ENCODE measurements at regions not wholly inside any gene's neighbourhood (a gene's known extent, or its start where the extent isn't known, plus 50 kb on each side); places are given as distances from the start of the nearest gene placed in this dataset.

DNA sequence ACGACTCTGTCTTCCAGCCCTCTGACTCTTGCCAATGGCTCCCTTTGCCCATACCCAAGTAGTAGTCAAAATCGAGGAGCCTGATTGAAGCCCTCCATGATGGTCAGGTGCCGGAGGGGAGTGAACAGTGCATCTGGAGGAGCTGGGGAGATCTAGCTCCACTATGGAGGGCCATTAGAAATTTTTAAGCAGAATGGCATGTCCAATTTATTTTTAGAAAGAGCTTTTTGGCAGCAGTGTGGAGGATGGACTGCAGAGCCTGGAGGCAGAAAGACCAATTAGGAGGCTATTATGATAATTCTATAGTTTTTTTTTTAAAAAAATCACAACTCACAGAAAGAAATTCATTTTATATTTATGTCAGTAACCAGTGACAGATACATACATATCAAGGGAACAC is 92.7 kb upstream of the SLC7A1 start:
- Histone ChIP-seq H3K36me3 (ENCODE audit: control insufficient read depth in 2 of 2, extremely low read depth in 1 of 2, insufficient read depth in 2 of 2, low read length in 2 of 2) (no peaks in the 10 kb centered on the region), H4K20me1 (replicated peaks; ENCODE audit: control insufficient read depth, extremely low read depth, insufficient read depth, low read length) (no peaks in the 10 kb centered on the region), H3K4me1 (ENCODE audit: control insufficient read depth, extremely low read depth, insufficient read depth, low read length) (no peaks in the 10 kb centered on the region), H3K27me3 (ENCODE audit: control insufficient read depth in 2 of 2, insufficient read depth in 2 of 2, low read length in 2 of 2) (peaks cover 5 to 11% of the 10 kb centered on the region in 2 experiments), H3K27ac (ENCODE audit: insufficient read depth, low read depth, low read length) (no peak overlapping the region), H3K4me3 (replicated peaks in 1 of 3; ENCODE audit: insufficient read depth in 1 of 3, low read depth in 1 of 3, low read length in 3 of 3) (no peak overlapping the region), H3K9me1 (replicated peaks; ENCODE audit: control insufficient read depth, extremely low read depth, insufficient read depth, low read length) (no peaks in the 10 kb centered on the region), H3K9me3 (replicated peaks; ENCODE audit: control insufficient read depth, insufficient read depth, low read length) (no peaks in the 10 kb centered on the region), H2AFZ (ENCODE audit: low read depth, low read length) (no peak overlapping the region), H3K4me2 (ENCODE audit: insufficient read depth, low read length) (no peak overlapping the region), H3K9ac (replicated peaks; ENCODE audit: extremely low read depth, insufficient read depth, low read length) (no peak overlapping the region), H3K79me2 (ENCODE audit: control insufficient read depth, insufficient read depth, low read length) (no peaks in the 10 kb centered on the region)
- ChIA-PET POLR2A (no interaction called here), CTCF (interaction anchor here (1.2 kb wide), 1 partner anchor 180 kb away, joined by 3 read pairs; no protein-coding TSS in a partner anchor)
- dilution Hi-C loops (cut with MboI; ENCODE audit: extremely low pct_ligation_motif_present, low sequenced_read_pairs) (no loop called here), intact Hi-C loops (cut with micrococcal nuclease) (no loop called here)
- TF ChIP-seq POLR2A (IDR thresholded peaks at IDR 0.05; ENCODE audit: low read depth, low read length) = no peak
- TF ChIP-seq POLR2AphosphoS5 (IDR thresholded peaks at IDR 0.05; ENCODE audit: insufficient read depth, low read depth, low read length) = no peak
- no peak for TF ChIP-seq JUN (IDR thresholded peaks at IDR 0.05; ENCODE audit: borderline replicate concordance, insufficient read depth, insufficient read length, low read depth)
- TF ChIP-seq, protein P1, sequence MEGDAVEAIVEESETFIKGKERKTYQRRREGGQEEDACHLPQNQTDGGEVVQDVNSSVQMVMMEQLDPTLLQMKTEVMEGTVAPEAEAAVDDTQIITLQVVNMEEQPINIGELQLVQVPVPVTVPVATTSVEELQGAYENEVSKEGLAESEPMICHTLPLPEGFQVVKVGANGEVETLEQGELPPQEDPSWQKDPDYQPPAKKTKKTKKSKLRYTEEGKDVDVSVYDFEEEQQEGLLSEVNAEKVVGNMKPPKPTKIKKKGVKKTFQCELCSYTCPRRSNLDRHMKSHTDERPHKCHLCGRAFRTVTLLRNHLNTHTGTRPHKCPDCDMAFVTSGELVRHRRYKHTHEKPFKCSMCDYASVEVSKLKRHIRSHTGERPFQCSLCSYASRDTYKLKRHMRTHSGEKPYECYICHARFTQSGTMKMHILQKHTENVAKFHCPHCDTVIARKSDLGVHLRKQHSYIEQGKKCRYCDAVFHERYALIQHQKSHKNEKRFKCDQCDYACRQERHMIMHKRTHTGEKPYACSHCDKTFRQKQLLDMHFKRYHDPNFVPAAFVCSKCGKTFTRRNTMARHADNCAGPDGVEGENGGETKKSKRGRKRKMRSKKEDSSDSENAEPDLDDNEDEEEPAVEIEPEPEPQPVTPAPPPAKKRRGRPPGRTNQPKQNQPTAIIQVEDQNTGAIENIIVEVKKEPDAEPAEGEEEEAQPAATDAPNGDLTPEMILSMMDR (IDR thresholded peaks at IDR 0.05; ENCODE audit: extremely low read depth in 1 of 2, insufficient read depth in 1 of 2, low read depth in 1 of 2, low read length in 2 of 2) = no peak
- no peak for TF ChIP-seq MYC (IDR thresholded peaks at IDR 0.05; ENCODE audit: low read depth, low read length)
- TF ChIP-seq EZH2 (IDR thresholded peaks at IDR 0.05; ENCODE audit: borderline replicate concordance, low read depth, low read length, severe bottlenecking) = no peak
- no peak for TF ChIP-seq FOS (IDR thresholded peaks at IDR 0.05; ENCODE audit: borderline replicate concordance, insufficient read depth, low read length)
- TF ChIP-seq GATA2 (IDR thresholded peaks at IDR 0.05; ENCODE audit: insufficient read depth, insufficient read length, low read depth, low read length) = no peak
- TF ChIP-seq, protein P2, sequence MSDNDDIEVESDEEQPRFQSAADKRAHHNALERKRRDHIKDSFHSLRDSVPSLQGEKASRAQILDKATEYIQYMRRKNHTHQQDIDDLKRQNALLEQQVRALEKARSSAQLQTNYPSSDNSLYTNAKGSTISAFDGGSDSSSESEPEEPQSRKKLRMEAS (IDR thresholded peaks at IDR 0.05; ENCODE audit: insufficient read depth, insufficient read length) = no peak
- DNase-seq (ENCODE audit: low read depth, low spot score) = no peak
- FAIRE-seq = no peak
- no TSS peak for BruUV-seq (replicated peaks)
